Right lung (tissue), 2 donors: ENCODE measurements at regions not wholly inside any gene's neighbourhood (a gene's known extent, or its start where the extent isn't known, plus 50 kb on each side); places are given as distances from the start of the nearest gene placed in this dataset.
A peak's percentile ranks its signal among the peaks of the same experiment; 100 is the strongest.

Experiments used
- DNase-seq, 2 donors: peaks; one replicate each; pipeline ENCODE4 v3.0.0-alpha.2; 2013

- no peak for DNase-seq
Observed at GRCh38 chr6:43937236-43938177, 167.5 kb downstream of the VEGFA start.

- no peak for DNase-seq
Observed at GRCh38 chr6:43936476-43936875, 166.5 kb downstream of the VEGFA start.

- no peak for DNase-seq
Observed at GRCh38 chr6:43935921-43936439, 166.0 kb downstream of the VEGFA start.

- DNase-seq, result no peak
Observed at GRCh38 chr6:43934803-43935602, 165.0 kb downstream of the VEGFA start.

- no peak for DNase-seq
Observed at GRCh38 chr6:43934183-43934802, 164.3 kb downstream of the VEGFA start.

GRCh38 chr6:43933148-43933885 lies 163.3 kb downstream of the VEGFA start:
- no peak for DNase-seq

- no peak for DNase-seq
Observed at GRCh38 chr6:43932259-43933147, 162.5 kb downstream of the VEGFA start.

DNA sequence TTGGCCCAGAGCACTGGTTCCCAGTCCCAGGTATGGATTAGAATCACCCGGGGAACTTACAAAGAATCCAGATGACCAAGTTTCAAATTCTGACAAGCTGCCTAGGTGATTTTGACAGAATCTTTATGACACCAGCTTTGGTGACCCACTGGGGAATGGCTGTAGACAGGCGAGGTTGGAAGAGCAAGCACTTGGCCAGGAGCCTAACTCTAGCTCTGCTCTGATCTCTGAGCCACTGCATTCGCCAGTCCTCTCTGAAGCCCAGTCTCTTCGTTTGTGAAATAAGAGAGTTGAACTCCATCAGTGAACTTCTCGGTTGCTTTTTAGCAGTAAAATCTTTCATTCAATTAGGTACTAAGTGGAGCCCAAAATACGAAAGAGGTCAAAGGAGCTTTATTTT lies 161.2 kb downstream of the VEGFA start:
- no peak for DNase-seq

- DNase-seq, result no peak
Observed at GRCh38 chr6:43930440-43931154, 160.6 kb downstream of the VEGFA start.

DNA sequence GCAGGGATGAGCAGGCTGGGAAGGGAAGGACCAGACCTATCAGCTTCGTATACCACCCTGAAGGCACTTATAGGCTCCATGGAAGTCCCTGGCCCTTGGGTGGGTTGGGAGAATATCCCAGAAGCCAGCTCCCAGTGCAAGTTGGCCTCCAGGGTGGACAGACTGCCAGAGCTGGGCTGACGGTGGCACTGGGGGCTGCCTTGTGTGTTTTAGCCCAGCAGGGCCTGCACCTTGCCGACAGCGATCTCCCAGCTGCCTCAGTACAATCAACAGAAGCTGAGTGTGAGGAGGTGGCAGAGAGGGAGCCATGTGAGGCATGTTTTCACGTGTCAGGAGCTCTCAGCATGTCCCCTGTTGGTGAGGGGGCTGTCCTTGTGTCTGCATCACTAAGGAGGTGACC lies 159.5 kb downstream of the VEGFA start:
- DNase-seq, result no peak

GRCh38 chr6:43927532-43928210 lies 157.7 kb downstream of the VEGFA start:
- no peak for DNase-seq

DNA sequence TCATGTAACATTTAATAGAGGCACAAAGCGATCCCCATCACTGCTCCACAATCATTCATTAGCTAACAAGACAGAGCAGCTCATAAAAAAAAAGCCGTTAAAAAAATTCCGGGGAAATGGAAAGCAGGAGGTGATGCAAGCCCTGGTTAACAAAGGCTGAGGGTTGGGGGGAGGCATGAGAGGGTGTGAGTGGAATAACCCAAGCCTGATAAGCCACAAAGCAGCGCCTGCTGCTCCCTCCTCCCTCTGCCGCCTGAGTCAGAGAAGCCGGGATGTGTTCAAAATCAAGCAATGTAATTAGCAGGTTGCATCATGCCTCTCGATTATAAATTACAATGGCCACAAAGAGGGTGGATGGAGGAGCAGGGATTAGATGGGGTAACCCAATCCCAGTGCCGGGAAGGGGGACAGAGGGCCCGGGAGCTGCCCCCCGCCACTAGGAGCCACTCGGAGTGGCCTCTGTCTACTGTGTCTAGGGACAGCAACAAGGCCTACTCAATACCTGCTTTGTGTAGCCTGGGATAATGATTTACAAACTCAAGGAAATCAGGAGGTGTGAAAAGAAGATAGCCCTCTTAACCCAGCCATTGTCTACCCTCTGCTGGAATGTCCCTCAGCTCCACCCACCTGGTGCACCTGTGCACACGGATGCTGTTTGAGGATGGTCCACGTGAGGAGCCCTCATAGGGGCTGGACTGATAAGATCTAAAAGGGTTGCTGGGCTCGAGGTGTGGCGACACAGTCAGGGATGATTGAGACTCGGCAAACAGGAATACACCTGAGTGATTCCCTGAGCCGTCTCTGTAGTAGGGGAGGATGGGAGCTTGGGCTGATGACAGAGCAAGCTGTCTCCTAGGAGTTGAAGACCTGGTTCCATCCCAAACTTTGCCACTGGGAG lies 156.9 kb downstream of the VEGFA start:
- peak; percentile 74 to 79 for DNase-seq

DNA sequence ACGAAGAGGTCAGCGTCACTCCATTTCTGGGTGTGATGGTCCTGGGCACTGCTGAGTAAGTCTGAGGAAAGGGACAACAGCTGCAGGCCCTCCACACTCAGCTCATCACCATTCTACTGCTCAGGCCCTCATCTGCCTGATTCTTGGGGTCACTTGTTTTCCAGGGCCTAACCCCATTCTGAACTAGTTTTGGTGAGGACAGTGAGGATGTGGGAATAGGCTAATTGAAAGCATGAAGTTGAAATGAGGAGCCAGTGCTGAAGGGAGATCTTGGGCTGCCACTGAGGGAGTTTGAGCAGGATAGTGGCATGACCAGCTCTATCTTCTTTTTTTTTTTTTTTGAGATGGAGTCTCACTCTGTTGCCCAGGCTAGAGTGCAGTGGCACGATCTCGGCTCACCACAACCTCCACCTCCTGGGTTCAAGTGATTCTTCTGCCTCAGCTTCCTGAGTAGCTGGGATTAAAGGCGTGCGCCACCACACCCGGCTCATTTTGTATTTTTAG lies 155.7 kb downstream of the VEGFA start:
- DNase-seq, result peak; percentile 72 to 77

- DNase-seq, result no peak
Observed at GRCh38 chr6:43924222-43924702, 154.3 kb downstream of the VEGFA start.

DNA sequence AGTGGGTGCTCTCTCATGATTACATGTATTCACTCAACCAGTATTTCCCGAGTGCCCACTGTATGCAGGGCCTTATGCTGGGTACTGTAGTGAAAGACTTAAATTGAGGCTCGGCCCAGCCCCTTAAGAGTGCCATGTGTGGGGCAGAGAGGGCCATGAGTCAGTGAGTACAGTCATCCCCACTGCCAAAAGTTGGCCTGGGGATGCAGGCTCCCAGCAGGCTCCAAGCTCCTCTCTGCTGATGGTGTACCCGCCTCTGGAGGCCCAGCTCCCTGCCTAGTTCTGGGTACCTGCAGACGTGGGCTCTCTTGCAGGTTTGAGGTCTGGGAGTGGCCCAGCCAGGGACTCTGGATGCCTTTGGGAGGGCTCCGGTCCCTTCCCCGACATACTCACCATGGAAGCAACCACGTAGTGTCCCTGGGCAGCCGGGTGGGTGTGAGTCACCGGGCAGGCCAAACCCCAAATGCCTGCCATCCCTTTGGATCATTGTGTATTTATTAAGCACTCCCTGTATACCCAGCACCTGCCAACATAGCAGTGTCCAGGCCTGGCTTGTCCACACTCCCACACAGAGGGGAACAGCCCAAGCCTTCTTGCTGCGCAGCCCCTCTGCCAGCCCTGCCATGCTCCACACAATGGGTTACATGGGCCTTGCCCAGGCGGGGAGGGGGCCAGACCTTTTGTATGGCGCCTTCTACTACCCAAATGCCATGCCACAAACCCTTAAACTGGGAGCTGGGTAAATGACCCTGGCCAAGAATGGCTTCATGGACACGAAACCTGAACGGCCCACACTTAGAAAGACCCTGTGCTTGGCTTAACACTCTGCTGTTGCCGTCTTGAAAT lies 153.6 kb downstream of the VEGFA start:
- DNase-seq, result no peak
